Panc1 (cell line): ENCODE measurements at regions not wholly inside any gene's neighbourhood (a gene's known extent, or its start where the extent isn't known, plus 50 kb on each side); places are given as distances from the start of the nearest gene placed in this dataset.

Experiments used
- ATAC-seq: fragments of 200-7000 bp; cut with Tn5 transposase; 2 replicates; pipeline ENCODE4 v1.9.1; 2020; ENCODE audit warnings: mild to moderate bottlenecking, moderate library complexity
- BruUV-seq: library from RNA; stranded (reverse); fragments of 400-500 nt; replicated peaks from 2 replicates; lab custom pipeline; 2021; lab: Mats Ljungman, UMichigan
- CTCF ChIA-PET: fragments of 300-600 bp; sonication (Branson Sonifier 250); formaldehyde crosslinking; loops from one replicate; lab custom pipeline; 2022; ENCODE audit warnings: antibody characterized with exemption; lab: Charles Lee
- POLR2A ChIA-PET: fragments of 300-600 bp; sonication (Branson Sonifier 250); formaldehyde crosslinking; loops from one replicate; lab custom pipeline; 2022; ENCODE audit warnings: antibody characterized with exemption; lab: Charles Lee
- DNase-seq: peaks from one replicate; pipeline ENCODE4 v3.0.0-alpha.2; 2010; ENCODE audit warnings: low read depth, low spot score
- H3K27ac ChIP-seq: 2 replicates; pipeline ENCODE4 v1.5.1; 2011; ENCODE audit warnings: mild to moderate bottlenecking, low read length, inconsistent platforms
- H3K27me3 ChIP-seq: fragments of 200-500 bp; sonication (Bioruptor generic); 2 replicates; pipeline ENCODE4 v1.6.0; 2014; ENCODE audit warnings: low read length, inconsistent platforms; ENCODE audit not compliant: control insufficient read depth, insufficient read depth
- H3K36me3 ChIP-seq: fragments of 200-500 bp; sonication (Bioruptor generic); 2 replicates; pipeline ENCODE4 v1.5.1; 2014; ENCODE audit warnings: inconsistent platforms, mild to moderate bottlenecking, low read length, moderate library complexity; ENCODE audit not compliant: control insufficient read depth, insufficient read depth
- H3K4me1 ChIP-seq: 2 replicates; pipeline ENCODE4 v1.5.1; 2011; ENCODE audit warnings: inconsistent platforms, mild to moderate bottlenecking, low read length, moderate library complexity; ENCODE audit not compliant: control insufficient read depth, insufficient read depth
- H3K4me3 ChIP-seq, 2 experiments: 2 replicates each; pipeline ENCODE4 v1.5.1; 2011 to 2012; ENCODE audit warnings: low read depth in 2 of 2, low read length in 2 of 2, mild to moderate bottlenecking in 2 of 2, inconsistent platforms in 1 of 2, moderate library complexity in 1 of 2
- H3K9me3 ChIP-seq: fragments of 200-500 bp; sonication (Bioruptor generic); 2 replicates; pipeline ENCODE4 v1.5.1; 2014; ENCODE audit warnings: low read depth, mild to moderate bottlenecking, inconsistent platforms, low read length, moderate library complexity; ENCODE audit not compliant: control insufficient read depth, insufficient read depth
- POLR2AphosphoS5 ChIP-seq: IDR thresholded peaks from 2 replicates; pipeline ENCODE4 v1.6.1; 2012; ENCODE audit warnings: mild to moderate bottlenecking, low read depth, low read length, moderate library complexity
- SIN3A ChIP-seq: IDR thresholded peaks from 2 replicates; pipeline ENCODE4 v1.6.1; 2012; ENCODE audit warnings: low read depth, mild to moderate bottlenecking, low read length, moderate library complexity, borderline replicate concordance; ENCODE audit not compliant: insufficient read depth
- TCF7L2 ChIP-seq: IDR thresholded peaks from 2 replicates; pipeline ENCODE4 v1.6.1; 2011; ENCODE audit warnings: mild to moderate bottlenecking, low read depth, low read length, inconsistent platforms
- in situ Hi-C: cut with HindIII; loops from 2 replicates; pipeline ENCODE4 v1.10.0; 2016; ENCODE audit warnings: low sequenced_read_pairs, low pct_unique_long_range_greater_than_20kb
- intact Hi-C: fragments of 100-400 bp; cut with micrococcal nuclease; formaldehyde crosslinking; loops from one replicate; pipeline ENCODE4 v1.10.0; 2022; ENCODE audit not compliant: unreplicated experiment
- TF ChIP-seq, protein P1 (sequence below), 2 experiments: IDR thresholded peaks; 2 replicates each; pipeline ENCODE4 v1.6.1; 2011 to 2012; ENCODE audit warnings: low read depth in 2 of 2, control low read depth in 1 of 2, low read length in 1 of 2, mild to moderate bottlenecking in 1 of 2, moderate library complexity in 1 of 2; ENCODE audit not compliant: insufficient read depth in 1 of 2
- TF ChIP-seq, protein P2 (sequence below): fragments of 450-650 bp; IDR thresholded peaks from 2 replicates; pipeline ENCODE4 v1.5.1; 2017; ENCODE audit warnings: mild to moderate bottlenecking

DNA sequence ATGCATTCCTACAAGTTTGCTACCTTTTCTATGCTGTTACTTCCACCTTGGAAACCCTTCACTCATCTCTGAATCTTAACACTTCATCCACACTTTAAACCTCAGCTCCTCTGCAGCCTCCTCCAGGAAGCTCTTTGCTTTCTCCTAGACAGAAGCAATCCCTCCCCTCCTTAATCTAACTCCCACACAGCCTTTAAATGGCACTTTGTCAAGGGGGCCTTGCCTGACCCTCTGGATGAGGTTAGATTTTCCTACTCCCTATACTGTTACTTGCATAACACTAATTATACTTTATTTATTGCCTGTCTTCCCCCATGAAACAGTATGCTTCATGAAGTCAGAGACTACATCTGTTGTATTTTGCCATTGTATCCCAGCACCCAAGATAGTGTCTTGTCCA is 394.6 kb downstream of the MED13L start:
- H3K4me1 ChIP-seq = no peaks in the 10 kb centered on the region
- H3K36me3 ChIP-seq = no peaks in the 10 kb centered on the region; the same call in 1 of the 2 replicates
- POLR2A ChIA-PET = no interaction called here
- in situ Hi-C loops = no loop called here
- no peak for ATAC-seq
- DNase-seq = no peak
- H3K27ac ChIP-seq = no peak overlapping the region
- no peaks in the 10 kb centered on the region for H3K9me3 ChIP-seq
- CTCF ChIA-PET = no interaction called here
- TF ChIP-seq POLR2AphosphoS5 = no peak
- TF ChIP-seq, protein P1, sequence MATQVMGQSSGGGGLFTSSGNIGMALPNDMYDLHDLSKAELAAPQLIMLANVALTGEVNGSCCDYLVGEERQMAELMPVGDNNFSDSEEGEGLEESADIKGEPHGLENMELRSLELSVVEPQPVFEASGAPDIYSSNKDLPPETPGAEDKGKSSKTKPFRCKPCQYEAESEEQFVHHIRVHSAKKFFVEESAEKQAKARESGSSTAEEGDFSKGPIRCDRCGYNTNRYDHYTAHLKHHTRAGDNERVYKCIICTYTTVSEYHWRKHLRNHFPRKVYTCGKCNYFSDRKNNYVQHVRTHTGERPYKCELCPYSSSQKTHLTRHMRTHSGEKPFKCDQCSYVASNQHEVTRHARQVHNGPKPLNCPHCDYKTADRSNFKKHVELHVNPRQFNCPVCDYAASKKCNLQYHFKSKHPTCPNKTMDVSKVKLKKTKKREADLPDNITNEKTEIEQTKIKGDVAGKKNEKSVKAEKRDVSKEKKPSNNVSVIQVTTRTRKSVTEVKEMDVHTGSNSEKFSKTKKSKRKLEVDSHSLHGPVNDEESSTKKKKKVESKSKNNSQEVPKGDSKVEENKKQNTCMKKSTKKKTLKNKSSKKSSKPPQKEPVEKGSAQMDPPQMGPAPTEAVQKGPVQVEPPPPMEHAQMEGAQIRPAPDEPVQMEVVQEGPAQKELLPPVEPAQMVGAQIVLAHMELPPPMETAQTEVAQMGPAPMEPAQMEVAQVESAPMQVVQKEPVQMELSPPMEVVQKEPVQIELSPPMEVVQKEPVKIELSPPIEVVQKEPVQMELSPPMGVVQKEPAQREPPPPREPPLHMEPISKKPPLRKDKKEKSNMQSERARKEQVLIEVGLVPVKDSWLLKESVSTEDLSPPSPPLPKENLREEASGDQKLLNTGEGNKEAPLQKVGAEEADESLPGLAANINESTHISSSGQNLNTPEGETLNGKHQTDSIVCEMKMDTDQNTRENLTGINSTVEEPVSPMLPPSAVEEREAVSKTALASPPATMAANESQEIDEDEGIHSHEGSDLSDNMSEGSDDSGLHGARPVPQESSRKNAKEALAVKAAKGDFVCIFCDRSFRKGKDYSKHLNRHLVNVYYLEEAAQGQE (IDR thresholded peaks at IDR 0.05; ENCODE audit: insufficient read depth in 1 of 2, low read depth in 2 of 2, low read length in 1 of 2) = no peak
- TF ChIP-seq, protein P2, sequence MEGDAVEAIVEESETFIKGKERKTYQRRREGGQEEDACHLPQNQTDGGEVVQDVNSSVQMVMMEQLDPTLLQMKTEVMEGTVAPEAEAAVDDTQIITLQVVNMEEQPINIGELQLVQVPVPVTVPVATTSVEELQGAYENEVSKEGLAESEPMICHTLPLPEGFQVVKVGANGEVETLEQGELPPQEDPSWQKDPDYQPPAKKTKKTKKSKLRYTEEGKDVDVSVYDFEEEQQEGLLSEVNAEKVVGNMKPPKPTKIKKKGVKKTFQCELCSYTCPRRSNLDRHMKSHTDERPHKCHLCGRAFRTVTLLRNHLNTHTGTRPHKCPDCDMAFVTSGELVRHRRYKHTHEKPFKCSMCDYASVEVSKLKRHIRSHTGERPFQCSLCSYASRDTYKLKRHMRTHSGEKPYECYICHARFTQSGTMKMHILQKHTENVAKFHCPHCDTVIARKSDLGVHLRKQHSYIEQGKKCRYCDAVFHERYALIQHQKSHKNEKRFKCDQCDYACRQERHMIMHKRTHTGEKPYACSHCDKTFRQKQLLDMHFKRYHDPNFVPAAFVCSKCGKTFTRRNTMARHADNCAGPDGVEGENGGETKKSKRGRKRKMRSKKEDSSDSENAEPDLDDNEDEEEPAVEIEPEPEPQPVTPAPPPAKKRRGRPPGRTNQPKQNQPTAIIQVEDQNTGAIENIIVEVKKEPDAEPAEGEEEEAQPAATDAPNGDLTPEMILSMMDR = no peak
- no peak for TF ChIP-seq SIN3A
- no peak for TF ChIP-seq TCF7L2
- H3K27me3 ChIP-seq = peaks cover 17% of the 10 kb centered on the region
- intact Hi-C loops = no loop called here
- BruUV-seq = no TSS peak
- H3K4me3 ChIP-seq = no peak overlapping the region

DNA sequence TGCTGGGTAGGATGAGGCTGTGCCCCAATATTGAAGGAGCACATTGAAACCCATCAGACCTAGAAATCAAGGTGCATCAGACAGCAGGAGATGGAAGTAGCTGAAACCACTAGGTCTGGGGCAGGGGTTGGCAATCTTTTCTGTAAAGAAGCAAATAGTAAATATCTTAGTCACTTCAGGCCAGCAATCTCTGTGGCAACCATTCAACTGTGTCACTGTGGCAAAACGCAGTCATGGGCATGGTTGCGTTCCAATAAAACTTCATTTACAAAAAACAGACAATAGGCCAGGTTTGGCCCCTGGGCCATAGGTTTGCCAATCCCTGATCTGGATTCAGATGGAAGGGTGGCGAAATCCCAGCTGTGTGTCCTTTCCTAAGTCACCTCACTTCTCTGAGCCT is 397.3 kb downstream of the MED13L start:
- ChIA-PET CTCF (no interaction called here), POLR2A (no interaction called here)
- Histone ChIP-seq H3K36me3 (no peaks in the 10 kb centered on the region; the same call in 1 of the 2 replicates), H3K27me3 (peaks cover 8% of the 10 kb centered on the region), H3K4me3 (no peak overlapping the region), H3K27ac (no peak overlapping the region), H3K9me3 (no peaks in the 10 kb centered on the region), H3K4me1 (no peaks in the 10 kb centered on the region)
- BruUV-seq = no TSS peak
- in situ Hi-C loops = no loop called here
- no peak for ATAC-seq
- TF ChIP-seq SIN3A (no peak), POLR2AphosphoS5 (no peak), TCF7L2 (no peak)
- TF ChIP-seq, protein P2 = no peak
- TF ChIP-seq, protein P1 (IDR thresholded peaks at IDR 0.05; ENCODE audit: insufficient read depth in 1 of 2, low read depth in 2 of 2, low read length in 1 of 2) = no peak
- intact Hi-C loops = no loop called here
- no peak for DNase-seq
